CD8-positive, alpha-beta memory T cell (primary cell): ENCODE measurements at regions not wholly inside any gene's neighbourhood (a gene's known extent, or its start where the extent isn't known, plus 50 kb on each side); places are given as distances from the start of the nearest gene placed in this dataset.

Experiments
- CTCF ChIA-PET: fragments of 350-600 bp; sonication (Branson Sonifier 250); formaldehyde crosslinking; loops from one replicate; lab custom pipeline; 2021; ENCODE audit warnings: antibody characterized with exemption; lab: Charles Lee
- POLR2A ChIA-PET: fragments of 350-600 bp; sonication (Branson Sonifier 250); formaldehyde crosslinking; loops from one replicate; lab custom pipeline; 2021; ENCODE audit warnings: antibody characterized with exemption; lab: Charles Lee
- DNase-seq, 5 donors: peaks; one replicate each; pipeline versions ENCODE4 v3.0.0 to v3.0.0-alpha.2; 2020 to 2022; ENCODE audit warnings: mixed read lengths in 1 of 5
- H3K27ac ChIP-seq: one replicate; pipeline ENCODE4 v1.7.0; 2013; ENCODE audit warnings: low read depth, mild to moderate bottlenecking, low read length, moderate library complexity
- H3K27me3 ChIP-seq: 2 replicates; pipeline ENCODE4 v1.7.0; 2013; ENCODE audit warnings: low read length, mild to moderate bottlenecking; ENCODE audit not compliant: insufficient read depth, poor library complexity, severe bottlenecking
- H3K36me3 ChIP-seq: 2 replicates; pipeline ENCODE4 v1.7.0; 2013; ENCODE audit warnings: mild to moderate bottlenecking, low read length, moderate library complexity; ENCODE audit not compliant: insufficient read depth
- H3K4me1 ChIP-seq: 2 replicates; pipeline ENCODE4 v1.7.0; 2013; ENCODE audit warnings: mild to moderate bottlenecking, low read length, moderate library complexity; ENCODE audit not compliant: insufficient read depth
- H3K4me3 ChIP-seq: 2 replicates; pipeline ENCODE4 v1.7.0; 2013; ENCODE audit warnings: mild to moderate bottlenecking, low read length
- H3K9me3 ChIP-seq: 2 replicates; pipeline ENCODE4 v1.7.0; 2013; ENCODE audit warnings: mild to moderate bottlenecking, low read length
- H3K27ac Mint-ChIP-seq, 8 donors: one replicate each; pipeline ENCODE4 v1.8.0; 2020 to 2021; ENCODE audit warnings: mixed read lengths in 8 of 8, mild to moderate bottlenecking in 6 of 8, inconsistent platforms in 3 of 8, moderate library complexity in 3 of 8
- H3K27me3 Mint-ChIP-seq, 2 donors: one replicate each; pipeline ENCODE4 v1.8.0; 2020 to 2021; ENCODE audit warnings: mixed read lengths in 2 of 2, mild to moderate bottlenecking in 1 of 2, moderate library complexity in 1 of 2
- H3K36me3 Mint-ChIP-seq, 3 donors: one replicate each; pipeline ENCODE4 v1.8.0; 2020 to 2021; ENCODE audit warnings: mixed read lengths in 3 of 3, inconsistent platforms in 1 of 3, mild to moderate bottlenecking in 1 of 3
- H3K4me1 Mint-ChIP-seq, 3 donors: one replicate each; pipeline ENCODE4 v1.8.0; 2020 to 2021; ENCODE audit warnings: mixed read lengths in 3 of 3, inconsistent platforms in 1 of 3, mild to moderate bottlenecking in 1 of 3
- H3K4me3 Mint-ChIP-seq, 7 donors: one replicate each; pipeline ENCODE4 v1.8.0; 2020 to 2021; ENCODE audit warnings: mixed read lengths in 7 of 7, mild to moderate bottlenecking in 6 of 7, moderate library complexity in 4 of 7, inconsistent platforms in 2 of 7
- H3K9me3 Mint-ChIP-seq, 5 donors: one replicate each; pipeline ENCODE4 v1.8.0; 2020 to 2022; ENCODE audit warnings: mixed read lengths in 5 of 5, mild to moderate bottlenecking in 3 of 5, moderate library complexity in 2 of 5, inconsistent platforms in 1 of 5

- no peak overlapping the region for H3K27ac Mint-ChIP-seq
- Histone ChIP-seq H3K9me3 (no peaks in the 10 kb centered on the region), H3K36me3 (no peaks in the 10 kb centered on the region), H3K4me3 (no peak overlapping the region), H3K27ac (no peak overlapping the region), H3K27me3 (no peaks in the 10 kb centered on the region), H3K4me1 (no peaks in the 10 kb centered on the region)
- ChIA-PET POLR2A (no interaction called here), CTCF (no interaction called here)
- H3K4me1 Mint-ChIP-seq = no peaks in the 10 kb centered on the region
- no peak for DNase-seq
- no peaks in the 10 kb centered on the region for H3K36me3 Mint-ChIP-seq
- H3K9me3 Mint-ChIP-seq = peaks cover 0 to 36% (median 5%) of the 10 kb centered on the region in 5 donors
- no peak overlapping the region for H3K4me3 Mint-ChIP-seq
- H3K27me3 Mint-ChIP-seq = no peaks in the 10 kb centered on the region
Observed at GRCh38 chr4:30601070-30601865, 118.9 kb upstream of the PCDH7 start.

DNA sequence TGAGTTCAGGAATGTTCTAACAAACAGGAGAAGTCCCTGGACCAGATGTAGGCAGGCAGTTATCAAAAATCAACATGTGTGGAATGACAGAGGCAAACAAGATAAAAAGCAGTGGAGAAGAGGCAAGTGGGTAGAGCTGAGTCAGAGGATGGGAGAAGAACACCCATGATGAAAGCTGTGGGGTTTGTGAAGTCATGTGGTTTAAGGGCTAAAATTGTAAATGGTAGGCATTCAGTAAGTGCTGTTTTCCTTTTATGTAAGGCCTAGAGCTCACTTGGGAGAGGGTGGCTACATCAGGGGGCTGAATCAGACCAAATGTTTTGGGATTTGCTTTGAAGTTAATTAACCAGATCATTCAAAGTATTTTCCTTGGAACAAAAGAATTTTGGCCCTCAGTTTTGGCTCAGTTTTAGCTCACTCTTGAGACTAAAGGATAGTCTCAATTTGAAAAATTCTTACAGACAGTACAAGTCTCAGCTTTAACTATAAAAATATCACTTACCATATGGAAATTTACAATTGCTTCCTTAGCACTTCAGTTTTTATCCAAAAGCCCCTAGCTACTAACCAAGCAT is 114.5 kb upstream of the PCDH7 start:
- Mint-ChIP-seq H3K27ac (no peak overlapping the region), H3K9me3 (peaks cover 0 to 27% (median 6%) of the 10 kb centered on the region in 5 donors), H3K4me1 (no peaks in the 10 kb centered on the region), H3K27me3 (no peaks in the 10 kb centered on the region), H3K4me3 (no peak overlapping the region), H3K36me3 (no peaks in the 10 kb centered on the region)
- H3K36me3 ChIP-seq = no peaks in the 10 kb centered on the region
- POLR2A ChIA-PET = no interaction called here
- H3K9me3 ChIP-seq = no peaks in the 10 kb centered on the region
- H3K27ac ChIP-seq = no peak overlapping the region
- no peaks in the 10 kb centered on the region for H3K4me1 ChIP-seq
- CTCF ChIA-PET = no interaction called here
- no peaks in the 10 kb centered on the region for H3K27me3 ChIP-seq
- no peak for DNase-seq
- H3K4me3 ChIP-seq = no peak overlapping the region

DNA sequence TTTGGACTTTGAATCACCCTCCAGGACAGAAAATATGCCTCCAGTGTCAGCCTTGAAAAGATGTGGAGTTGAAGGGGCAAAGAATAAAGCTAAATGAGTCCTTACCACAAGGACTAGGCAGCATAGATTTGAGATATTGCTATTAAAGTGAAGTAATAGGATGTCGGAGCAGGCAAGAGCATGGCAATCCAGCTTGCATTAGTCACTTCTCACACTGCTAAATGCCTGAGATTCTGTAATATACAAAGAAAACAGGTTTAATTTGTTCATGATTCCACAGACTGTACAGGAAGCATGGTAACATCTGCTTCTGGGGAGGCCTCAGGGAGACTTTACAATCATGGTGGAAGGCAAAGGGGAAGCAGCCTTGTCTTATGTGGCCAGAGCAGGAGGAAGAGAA is 109.8 kb upstream of the PCDH7 start:
- Mint-ChIP-seq H3K4me3 (no peak overlapping the region), H3K36me3 (no peaks in the 10 kb centered on the region), H3K27ac (no peak overlapping the region), H3K9me3 (peaks cover 0 to 22% (median 5%) of the 10 kb centered on the region in 5 donors), H3K4me1 (no peaks in the 10 kb centered on the region), H3K27me3 (no peaks in the 10 kb centered on the region)
- H3K36me3 ChIP-seq = no peaks in the 10 kb centered on the region
- no peaks in the 10 kb centered on the region for H3K4me1 ChIP-seq
- H3K4me3 ChIP-seq = no peak overlapping the region
- no peak overlapping the region for H3K27ac ChIP-seq
- POLR2A ChIA-PET = no interaction called here
- no peaks in the 10 kb centered on the region for H3K27me3 ChIP-seq
- CTCF ChIA-PET = no interaction called here
- no peaks in the 10 kb centered on the region for H3K9me3 ChIP-seq
- no peak for DNase-seq

DNA sequence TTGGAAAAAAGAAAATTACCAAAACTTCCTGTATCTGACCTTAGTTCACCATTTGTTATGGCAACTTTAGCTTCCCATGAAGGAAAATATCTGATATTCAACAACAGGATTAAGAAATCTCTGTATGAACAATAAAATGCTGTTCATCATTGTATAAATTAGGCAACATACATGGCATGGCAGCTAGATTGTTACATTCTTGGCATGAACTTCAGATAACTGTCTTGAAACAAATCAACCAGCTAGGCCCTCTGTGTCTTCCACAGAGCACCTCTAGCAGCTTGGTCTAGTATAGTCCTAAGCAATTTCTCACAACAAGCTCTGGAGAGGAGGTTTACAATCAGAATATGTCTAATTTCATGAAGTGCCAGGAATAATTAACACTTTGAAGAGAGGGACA is 105.4 kb upstream of the PCDH7 start:
- no peaks in the 10 kb centered on the region for H3K9me3 ChIP-seq
- H3K27me3 ChIP-seq = no peaks in the 10 kb centered on the region
- H3K4me3 Mint-ChIP-seq = no peak overlapping the region
- H3K4me1 ChIP-seq = no peaks in the 10 kb centered on the region
- POLR2A ChIA-PET = no interaction called here
- DNase-seq = no peak
- no peak overlapping the region for H3K27ac Mint-ChIP-seq
- H3K9me3 Mint-ChIP-seq = peaks cover 2 to 15% (median 4%) of the 10 kb centered on the region in 5 donors
- H3K4me3 ChIP-seq = no peak overlapping the region
- H3K36me3 Mint-ChIP-seq = no peaks in the 10 kb centered on the region
- CTCF ChIA-PET = no interaction called here
- no peaks in the 10 kb centered on the region for H3K4me1 Mint-ChIP-seq
- no peak overlapping the region for H3K27ac ChIP-seq
- no peaks in the 10 kb centered on the region for H3K27me3 Mint-ChIP-seq
- H3K36me3 ChIP-seq = no peaks in the 10 kb centered on the region

- POLR2A ChIA-PET = no interaction called here
Observed at GRCh38 chr4:30616942-30617646, 103.1 kb upstream of the PCDH7 start.

DNA sequence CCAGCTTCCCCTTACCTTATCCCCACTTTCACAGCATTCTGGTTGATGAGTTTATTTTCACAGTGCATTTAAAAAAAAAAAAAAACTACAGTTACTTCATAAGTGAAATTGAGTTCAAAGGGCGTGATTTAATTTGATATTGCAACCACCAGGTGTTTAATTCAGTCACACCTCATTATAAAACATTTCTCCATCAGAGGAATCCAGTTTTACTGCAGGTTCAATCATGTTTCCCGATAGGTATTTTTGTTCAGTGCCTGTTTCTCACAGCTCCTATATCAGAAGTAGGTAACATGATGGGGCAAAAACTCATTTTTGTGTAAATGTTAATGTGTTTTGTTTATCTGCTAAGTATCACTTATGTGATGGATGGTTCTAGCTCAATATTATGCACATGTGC is 102.3 kb upstream of the PCDH7 start:
- no peaks in the 10 kb centered on the region for H3K36me3 ChIP-seq
- Mint-ChIP-seq H3K27me3 (no peaks in the 10 kb centered on the region), H3K4me3 (no peak overlapping the region), H3K36me3 (no peaks in the 10 kb centered on the region), H3K4me1 (no peaks in the 10 kb centered on the region), H3K9me3 (peaks cover 0 to 14% (median 4%) of the 10 kb centered on the region in 5 donors), H3K27ac (no peak overlapping the region)
- DNase-seq = no peak
- no peak overlapping the region for H3K27ac ChIP-seq
- ChIA-PET POLR2A (no interaction called here), CTCF (no interaction called here)
- H3K27me3 ChIP-seq = no peaks in the 10 kb centered on the region
- H3K4me3 ChIP-seq = no peak overlapping the region
- no peaks in the 10 kb centered on the region for H3K9me3 ChIP-seq
- no peaks in the 10 kb centered on the region for H3K4me1 ChIP-seq

More at GRCh38 chr4:30616942-30617646, 103.1 kb upstream of the PCDH7 start:
- Histone ChIP-seq H3K27me3 (no peaks in the 10 kb centered on the region), H3K36me3 (no peaks in the 10 kb centered on the region), H3K4me1 (no peaks in the 10 kb centered on the region), H3K4me3 (no peak overlapping the region), H3K27ac (no peak overlapping the region), H3K9me3 (no peaks in the 10 kb centered on the region)
- Mint-ChIP-seq H3K27ac (no peak overlapping the region), H3K27me3 (no peaks in the 10 kb centered on the region), H3K4me3 (no peak overlapping the region), H3K9me3 (peaks cover 0 to 12% (median 4%) of the 10 kb centered on the region in 5 donors), H3K36me3 (no peaks in the 10 kb centered on the region), H3K4me1 (no peaks in the 10 kb centered on the region)
- no peak for DNase-seq
- CTCF ChIA-PET = no interaction called here

- Histone ChIP-seq H3K27ac (no peak overlapping the region), H3K4me1 (no peaks in the 10 kb centered on the region), H3K4me3 (no peak overlapping the region), H3K36me3 (no peaks in the 10 kb centered on the region), H3K27me3 (no peaks in the 10 kb centered on the region), H3K9me3 (no peaks in the 10 kb centered on the region)
- no peaks in the 10 kb centered on the region for H3K4me1 Mint-ChIP-seq
- no peaks in the 10 kb centered on the region for H3K36me3 Mint-ChIP-seq
- no peak overlapping the region for H3K4me3 Mint-ChIP-seq
- ChIA-PET POLR2A (no interaction called here), CTCF (no interaction called here)
- H3K9me3 Mint-ChIP-seq = peaks cover 2 to 10% (median 7%) of the 10 kb centered on the region in 5 donors
- no peak for DNase-seq
- H3K27ac Mint-ChIP-seq = no peak overlapping the region
- no peaks in the 10 kb centered on the region for H3K27me3 Mint-ChIP-seq
Observed at GRCh38 chr4:30619679-30620078, 100.5 kb upstream of the PCDH7 start.

DNA sequence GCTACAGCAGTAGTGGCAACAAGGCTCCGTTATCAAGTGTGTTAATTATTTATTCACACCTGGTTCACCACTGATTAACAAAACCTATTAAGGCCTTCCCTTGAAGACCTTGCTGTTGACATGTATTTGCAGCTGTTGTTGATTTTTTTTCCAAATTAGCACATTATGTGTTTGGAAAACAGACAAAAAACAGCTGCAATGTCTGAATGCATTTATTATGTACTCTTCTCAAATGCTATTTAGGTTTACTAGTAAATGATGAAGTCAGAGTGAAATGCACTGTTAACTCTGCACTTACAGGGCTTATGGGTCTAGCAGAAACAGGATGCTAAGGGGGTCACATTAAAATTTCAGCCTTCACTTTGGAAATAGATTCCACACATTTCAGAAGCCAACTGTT is 99.5 kb upstream of the PCDH7 start:
- Mint-ChIP-seq H3K4me3 (no peak overlapping the region), H3K27ac (no peak overlapping the region), H3K4me1 (no peaks in the 10 kb centered on the region), H3K9me3 (peaks cover 2 to 10% (median 7%) of the 10 kb centered on the region in 5 donors), H3K27me3 (no peaks in the 10 kb centered on the region), H3K36me3 (no peaks in the 10 kb centered on the region)
- ChIA-PET CTCF (no interaction called here), POLR2A (no interaction called here)
- no peaks in the 10 kb centered on the region for H3K27me3 ChIP-seq
- no peaks in the 10 kb centered on the region for H3K36me3 ChIP-seq
- H3K9me3 ChIP-seq = no peaks in the 10 kb centered on the region
- H3K4me1 ChIP-seq = no peaks in the 10 kb centered on the region
- H3K27ac ChIP-seq = no peak overlapping the region
- DNase-seq = no peak
- H3K4me3 ChIP-seq = no peak overlapping the region
